Hepatocyte (in vitro differentiated cells): ENCODE measurements at regions not wholly inside any gene's neighbourhood (a gene's known extent, or its start where the extent isn't known, plus 50 kb on each side); places are given as distances from the start of the nearest gene placed in this dataset.

Experiments
- CTCF ChIP-seq: fragments of 200-600 bp; sonication (generic); IDR thresholded peaks from 2 replicates; pipeline ENCODE4 v1.5.1; 2016; ENCODE audit warnings: antibody characterized with exemption, mild to moderate bottlenecking; ENCODE audit not compliant: poor library complexity
- EZH2 ChIP-seq: fragments of 200-600 bp; sonication (generic); IDR thresholded peaks from 2 replicates; pipeline ENCODE4 v1.6.1; 2016; ENCODE audit warnings: antibody characterized with exemption, mild to moderate bottlenecking, borderline replicate concordance

GRCh38 chr5:87529486-87530076, 116.9 kb upstream of the CCNH start:
- TF ChIP-seq CTCF, result no peak
- no peak for TF ChIP-seq EZH2
